Tibial nerve (tissue), 4 donors: ENCODE measurements at regions not wholly inside any gene's neighbourhood (a gene's known extent, or its start where the extent isn't known, plus 50 kb on each side); places are given as distances from the start of the nearest gene placed in this dataset.

ENCODE experiments used
- DNase-seq, 2 donors: peaks; one replicate each; pipeline ENCODE4 v3.0.0-alpha.2; 2019; ENCODE audit warnings: low spot score in 2 of 2
- H3K27ac ChIP-seq, 4 donors: fragments of 200-600 bp; sonication (generic) in 3 of 4; one replicate each; pipeline ENCODE4 v1.5.1; 2017 to 2019; ENCODE audit warnings: mild to moderate bottlenecking in 1 of 4
- H3K27me3 ChIP-seq, 2 donors: fragments of 200-600 bp; sonication (generic) in 1 of 2; one replicate each; pipeline versions ENCODE4 v1.5.1 to v1.6.0; 2017 to 2019
- H3K36me3 ChIP-seq, 3 donors: fragments of 200-600 bp; sonication (generic); one replicate each; pipeline ENCODE4 v1.5.1; 2018 to 2019
- H3K4me1 ChIP-seq, 4 donors: fragments of 200-600 bp; sonication (generic) in 3 of 4; one replicate each; pipeline ENCODE4 v1.5.1; 2017 to 2019
- H3K4me3 ChIP-seq, 4 donors: fragments of 200-600 bp; sonication (generic) in 3 of 4; one replicate each; pipeline ENCODE4 v1.5.1; 2017 to 2019; ENCODE audit warnings: mild to moderate bottlenecking in 1 of 4, moderate library complexity in 1 of 4
- H3K9me3 ChIP-seq, 4 donors: fragments of 200-600 bp; sonication (generic) in 3 of 4; one replicate each; pipeline ENCODE4 v1.5.1; 2017 to 2019
- EP300 ChIP-seq, 2 donors: sonication (generic); formaldehyde crosslinking; IDR thresholded peaks; one replicate each; pipeline ENCODE4 v1.6.1; 2017; ENCODE audit warnings: antibody characterized with exemption in 2 of 2, mild to moderate bottlenecking in 1 of 2
- POLR2A ChIP-seq, 2 donors: fragments of 450-650 bp; IDR thresholded peaks; one replicate each; pipeline ENCODE4 v1.6.1; 2017; ENCODE audit warnings: antibody characterized with exemption in 2 of 2, mild to moderate bottlenecking in 2 of 2, moderate library complexity in 2 of 2
- WGBS, 2 donors: methylation state at CpG; one replicate each; pipeline ENCODE4 v1.1.5; 2018; 5-methylcytosine and 5-hydroxymethylcytosine counted together
- TF ChIP-seq, protein P1 (sequence below), 5 experiments: fragments of 200-600 bp in 3 of 5; fragments of 450-650 bp in 2 of 5; sonication (generic) in 3 of 5; IDR thresholded peaks; one replicate each; pipeline ENCODE4 v1.5.1; 2016 to 2019; ENCODE audit warnings: antibody characterized with exemption in 5 of 5, mild to moderate bottlenecking in 3 of 5, moderate library complexity in 2 of 5

DNA sequence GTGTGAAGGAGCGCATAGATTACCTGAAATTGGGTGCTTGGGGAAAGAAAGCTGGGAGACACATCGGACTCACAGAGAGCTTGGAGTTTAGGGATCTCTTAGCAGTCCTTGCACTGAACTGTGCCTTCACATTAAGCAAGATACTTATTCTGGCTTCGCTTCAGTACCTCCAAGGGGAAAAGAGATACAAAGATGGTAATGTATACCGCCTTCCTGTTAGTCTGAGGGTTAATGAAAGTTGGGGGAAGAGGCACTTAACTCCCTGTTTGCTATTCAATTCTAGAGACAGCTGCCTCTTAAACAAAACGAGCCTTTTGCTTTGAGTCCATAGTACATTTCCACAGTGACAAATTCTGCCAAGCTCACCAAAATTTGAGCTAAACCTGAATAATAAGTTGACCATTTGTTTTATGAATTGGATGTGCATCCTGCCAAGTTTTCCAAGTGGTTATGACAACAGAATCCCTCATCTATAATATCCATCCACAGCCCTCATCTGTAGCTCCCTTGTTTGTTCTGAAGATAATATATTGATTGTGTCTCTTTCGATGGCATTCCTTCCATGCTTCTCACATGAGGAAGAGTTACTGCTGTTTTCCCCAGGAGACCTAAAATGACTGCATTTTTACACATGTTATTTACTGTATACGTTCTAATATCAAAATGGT is 287.1 kb upstream of the ATP5MC3 start:
- H3K27me3 ChIP-seq, result no peaks in the 10 kb centered on the region
- TF ChIP-seq, protein P1, sequence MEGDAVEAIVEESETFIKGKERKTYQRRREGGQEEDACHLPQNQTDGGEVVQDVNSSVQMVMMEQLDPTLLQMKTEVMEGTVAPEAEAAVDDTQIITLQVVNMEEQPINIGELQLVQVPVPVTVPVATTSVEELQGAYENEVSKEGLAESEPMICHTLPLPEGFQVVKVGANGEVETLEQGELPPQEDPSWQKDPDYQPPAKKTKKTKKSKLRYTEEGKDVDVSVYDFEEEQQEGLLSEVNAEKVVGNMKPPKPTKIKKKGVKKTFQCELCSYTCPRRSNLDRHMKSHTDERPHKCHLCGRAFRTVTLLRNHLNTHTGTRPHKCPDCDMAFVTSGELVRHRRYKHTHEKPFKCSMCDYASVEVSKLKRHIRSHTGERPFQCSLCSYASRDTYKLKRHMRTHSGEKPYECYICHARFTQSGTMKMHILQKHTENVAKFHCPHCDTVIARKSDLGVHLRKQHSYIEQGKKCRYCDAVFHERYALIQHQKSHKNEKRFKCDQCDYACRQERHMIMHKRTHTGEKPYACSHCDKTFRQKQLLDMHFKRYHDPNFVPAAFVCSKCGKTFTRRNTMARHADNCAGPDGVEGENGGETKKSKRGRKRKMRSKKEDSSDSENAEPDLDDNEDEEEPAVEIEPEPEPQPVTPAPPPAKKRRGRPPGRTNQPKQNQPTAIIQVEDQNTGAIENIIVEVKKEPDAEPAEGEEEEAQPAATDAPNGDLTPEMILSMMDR (IDR thresholded peaks at IDR 0.05), result no peak
- TF ChIP-seq EP300 (IDR thresholded peaks at IDR 0.05), result no peak
- no peak for TF ChIP-seq POLR2A (IDR thresholded peaks at IDR 0.05)
- H3K36me3 ChIP-seq, result no peaks in the 10 kb centered on the region
- no peak overlapping the region for H3K27ac ChIP-seq
- no peaks in the 10 kb centered on the region for H3K9me3 ChIP-seq
- 44 to 56% methylated on average over 7 of the region's 7 CpGs for WGBS, 2 donors
- DNase-seq, result no peak
- no peak overlapping the region for H3K4me3 ChIP-seq
- no peaks in the 10 kb centered on the region for H3K4me1 ChIP-seq

DNA sequence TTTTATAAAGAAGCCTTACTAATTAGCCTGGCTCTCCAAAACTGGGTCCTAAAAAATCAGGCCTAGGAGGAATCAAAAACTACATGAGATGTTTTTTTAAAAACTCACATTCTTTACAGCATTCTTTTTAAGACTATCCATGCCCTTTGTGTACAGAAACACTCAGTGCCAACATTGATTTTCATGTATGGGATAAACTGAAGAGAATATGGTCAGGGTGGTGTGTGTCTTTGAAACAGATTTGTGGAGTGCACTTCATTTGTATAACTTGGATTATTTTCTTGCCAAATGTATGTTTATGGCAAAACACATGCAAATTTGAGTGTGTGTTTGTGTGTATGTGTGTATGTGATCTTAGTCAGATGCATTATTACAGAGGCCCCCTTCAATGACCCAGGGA is 283.6 kb upstream of the ATP5MC3 start:
- Histone ChIP-seq H3K27me3 (no peaks in the 10 kb centered on the region), H3K9me3 (peaks cover 0 to 4% (median 0%) of the 10 kb centered on the region in 4 donors), H3K36me3 (no peaks in the 10 kb centered on the region), H3K4me1 (no peaks in the 10 kb centered on the region), H3K4me3 (no peak overlapping the region), H3K27ac (no peak overlapping the region)
- no peak for DNase-seq
- no peak for TF ChIP-seq EP300 (IDR thresholded peaks at IDR 0.05)
- no peak for TF ChIP-seq POLR2A (IDR thresholded peaks at IDR 0.05)
- TF ChIP-seq, protein P1 (IDR thresholded peaks at IDR 0.05), result no peak

DNA sequence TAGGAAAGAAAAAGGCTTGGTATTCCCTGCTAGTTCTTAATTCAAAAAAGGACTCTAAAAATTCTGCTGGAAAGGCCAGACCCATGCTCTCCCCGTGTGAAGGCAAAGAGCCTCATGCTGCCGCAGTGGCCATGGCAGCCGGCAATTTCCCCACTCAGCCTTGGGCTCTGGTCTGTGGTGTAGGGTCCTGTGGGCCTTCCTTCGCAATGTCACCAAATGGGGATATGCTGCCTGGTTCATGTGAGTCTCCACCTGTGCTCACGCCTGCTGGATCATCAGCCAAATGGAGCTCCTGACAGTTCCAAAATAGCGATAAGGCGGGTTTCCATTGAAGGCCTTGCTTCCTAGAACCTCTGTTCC is 282.8 kb upstream of the ATP5MC3 start:
- DNase-seq, result no peak
- Histone ChIP-seq H3K27me3 (no peaks in the 10 kb centered on the region), H3K36me3 (no peaks in the 10 kb centered on the region), H3K4me1 (no peaks in the 10 kb centered on the region), H3K9me3 (peaks cover 0 to 4% (median 0%) of the 10 kb centered on the region in 4 donors), H3K4me3 (no peak overlapping the region), H3K27ac (no peak overlapping the region)
- WGBS, 2 donors, result 87 to 93% methylated on average over 7 of the region's 7 CpGs
- TF ChIP-seq POLR2A (IDR thresholded peaks at IDR 0.05), result no peak
- no peak for TF ChIP-seq EP300 (IDR thresholded peaks at IDR 0.05)
- TF ChIP-seq, protein P1 (IDR thresholded peaks at IDR 0.05), result no peak

DNA sequence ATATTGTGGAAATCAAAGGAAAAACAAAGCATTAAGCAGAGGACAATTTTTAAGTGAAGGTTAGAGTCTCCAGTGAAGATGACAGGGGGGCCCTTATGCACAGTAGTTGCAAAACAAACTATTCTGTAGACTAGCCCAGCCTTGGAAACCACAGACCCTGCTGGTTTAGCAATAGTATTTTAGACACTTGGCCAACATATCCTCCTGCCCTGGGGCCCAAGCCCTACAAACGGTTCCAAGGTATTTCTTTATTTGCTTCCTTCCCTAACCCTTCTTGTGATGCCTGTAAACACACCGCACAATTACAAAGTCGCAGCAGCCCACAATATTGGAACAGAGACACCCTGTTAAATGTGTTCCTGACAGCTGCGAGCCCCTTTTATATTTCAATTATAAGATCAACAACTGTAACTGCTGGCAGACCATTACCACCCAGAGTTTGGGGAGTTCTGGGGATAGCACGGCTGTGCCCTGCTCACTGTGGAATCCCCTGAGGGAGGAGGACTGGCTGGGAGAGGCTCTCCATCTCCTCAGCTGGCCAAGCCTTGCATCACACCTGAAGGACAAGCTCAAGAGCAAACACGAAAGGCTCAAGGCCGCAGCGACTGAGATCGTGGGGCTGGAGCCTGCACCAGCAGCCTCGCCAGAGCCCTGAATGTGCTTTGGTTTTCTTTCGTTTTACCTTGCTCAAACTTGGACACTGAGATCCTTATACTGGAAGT is 282.2 kb upstream of the ATP5MC3 start:
- TF ChIP-seq POLR2A (IDR thresholded peaks at IDR 0.05) (no peak), EP300 (IDR thresholded peaks at IDR 0.05) (no peak)
- TF ChIP-seq, protein P1 (IDR thresholded peaks at IDR 0.05), result no peak
- DNase-seq, result no peak
- Histone ChIP-seq H3K4me3 (no peak overlapping the region), H3K27me3 (no peaks in the 10 kb centered on the region), H3K4me1 (no peaks in the 10 kb centered on the region), H3K9me3 (peaks cover 0 to 4% (median 0%) of the 10 kb centered on the region in 4 donors), H3K27ac (no peak overlapping the region), H3K36me3 (no peaks in the 10 kb centered on the region)
- WGBS, 2 donors, result 81 to 83% methylated on average over 11 of the region's 11 CpGs

DNA sequence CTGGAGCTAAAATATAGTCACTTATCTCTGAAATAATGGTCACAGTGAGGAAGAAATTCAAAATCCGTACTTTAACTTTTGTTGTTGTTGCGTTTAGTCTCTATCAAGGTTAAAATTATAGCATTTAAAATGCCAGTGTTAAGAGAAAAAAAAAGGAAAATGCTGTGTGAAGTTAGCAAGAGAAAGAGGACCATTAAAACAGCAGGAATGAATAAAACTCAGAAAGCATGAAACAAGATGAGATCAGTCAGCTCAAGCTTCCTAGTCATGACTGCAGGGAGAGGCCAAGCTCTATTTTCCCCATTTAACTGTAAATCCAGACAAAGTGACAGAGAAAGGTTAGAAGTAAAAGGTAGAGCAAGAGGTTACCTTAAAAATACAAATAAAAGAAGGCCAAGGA is 281.7 kb upstream of the ATP5MC3 start:
- no peak overlapping the region for H3K27ac ChIP-seq
- DNase-seq, result no peak
- no peak overlapping the region for H3K4me3 ChIP-seq
- TF ChIP-seq EP300 (IDR thresholded peaks at IDR 0.05), result no peak
- TF ChIP-seq, protein P1 (IDR thresholded peaks at IDR 0.05), result no peak
- TF ChIP-seq POLR2A (IDR thresholded peaks at IDR 0.05), result no peak
- no peaks in the 10 kb centered on the region for H3K4me1 ChIP-seq
- H3K27me3 ChIP-seq, result no peaks in the 10 kb centered on the region
- peaks cover 0 to 4% (median 0%) of the 10 kb centered on the region in 4 donors for H3K9me3 ChIP-seq
- 95 to 98% methylated on average over 2 of the region's 2 CpGs for WGBS, 2 donors
- no peaks in the 10 kb centered on the region for H3K36me3 ChIP-seq
